NCI-H1105 (cell line): ENCODE measurements at regions not wholly inside any gene's neighbourhood (a gene's known extent, or its start where the extent isn't known, plus 50 kb on each side); places are given as distances from the start of the nearest gene placed in this dataset.
"Not testable (repeated sequence)": the region's sequence is repeated elsewhere in the genome, so short reads cannot be mapped to it uniquely, and the experiment has no call there.

ENCODE experiments used
- DNase-seq: peaks from one replicate; lab custom pipeline; 2025; lab: John Stamatoyannopoulos, UW

GRCh38 chr2:167749016-167749415, 498.4 kb downstream of the STK39 start:
- no peak for DNase-seq

GRCh38 chr2:167748536-167748935, 498.9 kb downstream of the STK39 start:
- no peak for DNase-seq

GRCh38 chr2:167745667-167746066, 501.7 kb downstream of the STK39 start:
- no peak for DNase-seq

- DNase-seq, result not testable (repeated sequence)
Observed at GRCh38 chr2:167739921-167740320, 507.5 kb downstream of the STK39 start.

GRCh38 chr2:167733747-167734146, 513.6 kb downstream of the STK39 start:
- no peak for DNase-seq

- DNase-seq, result no peak
Observed at GRCh38 chr2:167732326-167732725, 515.1 kb downstream of the STK39 start.

- no peak for DNase-seq
Observed at GRCh38 chr2:167729911-167730310, 517.5 kb downstream of the STK39 start.

- no peak for DNase-seq
Observed at GRCh38 chr2:167726788-167727187, 520.6 kb downstream of the STK39 start.

GRCh38 chr2:167721593-167721992, 525.8 kb downstream of the STK39 start:
- no peak for DNase-seq

- no peak for DNase-seq
Observed at GRCh38 chr2:167719410-167719809, 528.0 kb downstream of the STK39 start.

- no peak for DNase-seq
Observed at GRCh38 chr2:167718560-167718959, 528.8 kb downstream of the STK39 start.

GRCh38 chr2:167715932-167716331, 531.5 kb downstream of the STK39 start:
- DNase-seq, result no peak

GRCh38 chr2:167715498-167715897, 531.9 kb downstream of the STK39 start:
- not testable (repeated sequence) for DNase-seq

GRCh38 chr2:167712275-167712674, 535.1 kb downstream of the STK39 start:
- no peak for DNase-seq

- no peak for DNase-seq
Observed at GRCh38 chr2:167708998-167709397, 538.4 kb downstream of the STK39 start.

- DNase-seq, result no peak
Observed at GRCh38 chr2:167706800-167707199, 540.6 kb downstream of the STK39 start.

GRCh38 chr2:167703441-167703840, 544.0 kb downstream of the STK39 start:
- DNase-seq, result no peak

GRCh38 chr2:167702227-167702626, 545.2 kb downstream of the STK39 start:
- no peak for DNase-seq

GRCh38 chr2:167701651-167702050, 545.7 kb downstream of the STK39 start:
- DNase-seq, result no peak

GRCh38 chr2:167697948-167698347, 549.4 kb downstream of the STK39 start:
- no peak for DNase-seq

- DNase-seq, result no peak
Observed at GRCh38 chr2:167697194-167697593, 550.2 kb downstream of the STK39 start.

GRCh38 chr2:167692936-167693335, 554.5 kb downstream of the STK39 start:
- DNase-seq, result no peak

GRCh38 chr2:167692191-167692590, 555.2 kb downstream of the STK39 start:
- DNase-seq, result no peak

GRCh38 chr2:167689444-167689843, 558.0 kb downstream of the STK39 start:
- no peak for DNase-seq

GRCh38 chr2:167686691-167687090, 560.7 kb downstream of the STK39 start:
- DNase-seq, result no peak
